CD4-positive, alpha-beta T cell (primary cell): ENCODE measurements at regions not wholly inside any gene's neighbourhood (a gene's known extent, or its start where the extent isn't known, plus 50 kb on each side); places are given as distances from the start of the nearest gene placed in this dataset.

Experiments
- ATAC-seq: fragments of 200-7000 bp; cut with Tn5 transposase; one replicate; pipeline ENCODE4 v1.10.0; 2022; ENCODE audit warnings: mild to moderate bottlenecking; ENCODE audit not compliant: poor library complexity
- CTCF ChIA-PET: fragments of 350-600 bp; sonication (Branson Sonifier 250); formaldehyde crosslinking; loops from one replicate; lab custom pipeline; 2021; ENCODE audit warnings: antibody characterized with exemption, inconsistent platforms; lab: Charles Lee
- POLR2A ChIA-PET: fragments of 350-600 bp; sonication (Branson Sonifier 250); formaldehyde crosslinking; loops from one replicate; lab custom pipeline; 2021; ENCODE audit warnings: antibody characterized with exemption, inconsistent platforms; lab: Charles Lee
- DNase-seq, 14 experiments: peaks; one replicate each; pipeline ENCODE4 v3.0.0-alpha.2; 2013 to 2020; ENCODE audit warnings: mixed read lengths in 2 of 14
- H3K27ac ChIP-seq, 2 donors: one replicate each; pipeline versions ENCODE4 v1.5.1 to v1.7.0; 2013; ENCODE audit warnings: low read length in 2 of 2, low read depth in 1 of 2, mild to moderate bottlenecking in 1 of 2
- H3K27me3 ChIP-seq, 2 experiments: 1 replicate in 1 of 2; 2 replicates in 1 of 2; pipeline versions ENCODE4 v1.6.1 to v1.7.0; 2013; ENCODE audit warnings: low read length in 2 of 2, control low read depth in 1 of 2, mild to moderate bottlenecking in 1 of 2, moderate library complexity in 1 of 2; ENCODE audit not compliant: insufficient read depth in 2 of 2, control insufficient read depth in 1 of 2
- H3K36me3 ChIP-seq: one replicate; pipeline ENCODE4 v1.6.1; 2013; ENCODE audit warnings: low read length, control low read depth; ENCODE audit not compliant: insufficient read depth
- H3K4me1 ChIP-seq: one replicate; pipeline ENCODE4 v1.6.1; 2013; ENCODE audit warnings: low read length, control low read depth; ENCODE audit not compliant: insufficient read depth
- H3K4me3 ChIP-seq: one replicate; pipeline ENCODE4 v1.5.1; 2013; ENCODE audit warnings: mild to moderate bottlenecking, low read length, moderate library complexity
- H3K9me3 ChIP-seq, 2 experiments: 1 replicate in 1 of 2; 2 replicates in 1 of 2; pipeline versions ENCODE4 v1.6.1 to v1.7.0; 2013; ENCODE audit warnings: low read length in 2 of 2, mild to moderate bottlenecking in 2 of 2, control low read depth in 1 of 2, moderate library complexity in 1 of 2; ENCODE audit not compliant: control insufficient read depth in 1 of 2, insufficient read depth in 1 of 2
- H3K27ac Mint-ChIP-seq: one replicate; pipeline ENCODE4 v1.8.0; 2020; ENCODE audit warnings: mixed read lengths
- H3K27me3 Mint-ChIP-seq: one replicate; pipeline ENCODE4 v1.8.0; 2021; ENCODE audit warnings: mixed read lengths
- H3K36me3 Mint-ChIP-seq: one replicate; pipeline ENCODE4 v1.8.0; 2021; ENCODE audit warnings: low read depth, mixed read lengths
- H3K4me1 Mint-ChIP-seq: one replicate; pipeline ENCODE4 v1.8.0; 2021; ENCODE audit warnings: low read depth, mixed read lengths
- H3K4me3 Mint-ChIP-seq: one replicate; pipeline ENCODE4 v1.8.0; 2020; ENCODE audit warnings: mild to moderate bottlenecking, mixed read lengths
- H3K9me3 Mint-ChIP-seq: one replicate; pipeline ENCODE4 v1.8.0; 2020; ENCODE audit warnings: mixed read lengths
- intact Hi-C, 2 experiments: fragments of 100-400 bp; cut with DNase I in 1 of 2; cut with micrococcal nuclease in 1 of 2; formaldehyde crosslinking; loops; one replicate each; pipeline versions ENCODE4 v1.15.1 to v1.9.0; 2023 to 2025; cut with DNase I, micrococcal nuclease
- TF ChIP-seq, protein P1 (sequence below): fragments of 200-600 bp; IDR thresholded peaks from one replicate; pipeline ENCODE4 v1.8.0; 2022; ENCODE audit warnings: antibody characterized with exemption, mild to moderate bottlenecking

DNA sequence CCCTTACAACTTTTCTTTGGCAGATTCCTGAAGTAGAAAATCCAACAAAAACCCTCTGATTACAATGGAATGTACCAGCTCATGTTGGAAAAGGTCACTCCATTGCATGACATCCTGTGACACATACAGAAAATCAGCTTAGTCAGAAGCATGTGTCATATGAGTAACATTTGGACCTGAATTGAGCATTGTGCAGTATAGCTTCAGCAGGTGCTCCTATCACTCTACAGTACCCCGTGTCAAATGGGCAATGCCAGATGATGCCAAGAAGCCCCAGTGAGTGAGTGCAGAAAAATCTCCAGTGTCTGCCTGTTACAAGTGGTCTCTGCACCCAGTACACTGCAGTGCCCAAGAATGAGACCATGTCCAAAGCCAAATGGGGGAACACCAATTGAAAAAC, 129.7 kb upstream of the RUNX1 start:
- H3K4me3 ChIP-seq, result no peak overlapping the region
- no peak overlapping the region for H3K27ac Mint-ChIP-seq
- ChIA-PET CTCF (no interaction called here), POLR2A (no interaction called here)
- H3K9me3 ChIP-seq, result no peaks in the 10 kb centered on the region
- H3K36me3 ChIP-seq, result no peaks in the 10 kb centered on the region
- H3K27me3 Mint-ChIP-seq, result no peaks in the 10 kb centered on the region
- TF ChIP-seq, protein P1, sequence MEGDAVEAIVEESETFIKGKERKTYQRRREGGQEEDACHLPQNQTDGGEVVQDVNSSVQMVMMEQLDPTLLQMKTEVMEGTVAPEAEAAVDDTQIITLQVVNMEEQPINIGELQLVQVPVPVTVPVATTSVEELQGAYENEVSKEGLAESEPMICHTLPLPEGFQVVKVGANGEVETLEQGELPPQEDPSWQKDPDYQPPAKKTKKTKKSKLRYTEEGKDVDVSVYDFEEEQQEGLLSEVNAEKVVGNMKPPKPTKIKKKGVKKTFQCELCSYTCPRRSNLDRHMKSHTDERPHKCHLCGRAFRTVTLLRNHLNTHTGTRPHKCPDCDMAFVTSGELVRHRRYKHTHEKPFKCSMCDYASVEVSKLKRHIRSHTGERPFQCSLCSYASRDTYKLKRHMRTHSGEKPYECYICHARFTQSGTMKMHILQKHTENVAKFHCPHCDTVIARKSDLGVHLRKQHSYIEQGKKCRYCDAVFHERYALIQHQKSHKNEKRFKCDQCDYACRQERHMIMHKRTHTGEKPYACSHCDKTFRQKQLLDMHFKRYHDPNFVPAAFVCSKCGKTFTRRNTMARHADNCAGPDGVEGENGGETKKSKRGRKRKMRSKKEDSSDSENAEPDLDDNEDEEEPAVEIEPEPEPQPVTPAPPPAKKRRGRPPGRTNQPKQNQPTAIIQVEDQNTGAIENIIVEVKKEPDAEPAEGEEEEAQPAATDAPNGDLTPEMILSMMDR, result no peak
- no peak overlapping the region for H3K27ac ChIP-seq
- H3K4me1 ChIP-seq, result no peaks in the 10 kb centered on the region
- no peak overlapping the region for H3K4me3 Mint-ChIP-seq
- no peaks in the 10 kb centered on the region for H3K36me3 Mint-ChIP-seq
- H3K27me3 ChIP-seq, result no peaks in the 10 kb centered on the region
- no peak for DNase-seq
- intact Hi-C loops, result no loop called here
- no peaks in the 10 kb centered on the region for H3K4me1 Mint-ChIP-seq
- ATAC-seq, result no peak
- H3K9me3 Mint-ChIP-seq, result peaks cover 6% of the 10 kb centered on the region

DNA sequence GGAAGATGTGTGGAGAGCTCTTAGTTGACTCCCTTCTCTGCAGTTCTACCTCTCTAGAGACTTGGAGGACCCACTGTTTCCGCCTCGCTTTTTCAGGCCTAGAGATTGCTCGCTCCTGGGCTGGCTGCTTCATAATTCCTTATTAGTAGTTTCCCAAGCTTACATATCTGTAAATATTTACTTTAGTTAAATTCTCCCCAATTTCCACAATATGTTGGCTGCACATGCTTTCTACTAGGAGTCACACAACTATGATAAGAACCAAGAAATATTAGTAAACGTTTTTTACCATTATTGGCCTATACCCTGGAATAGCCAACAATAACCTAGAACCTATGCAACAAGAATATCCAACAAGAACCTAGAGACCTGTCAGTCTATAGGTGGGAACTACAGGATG, 129.0 kb upstream of the RUNX1 start:
- Mint-ChIP-seq H3K27me3 (no peaks in the 10 kb centered on the region), H3K36me3 (no peaks in the 10 kb centered on the region), H3K4me3 (no peak overlapping the region), H3K4me1 (peaks cover 5% of the 10 kb centered on the region), H3K9me3 (peaks cover 9% of the 10 kb centered on the region), H3K27ac (no peak overlapping the region)
- H3K36me3 ChIP-seq, result no peaks in the 10 kb centered on the region
- no peak overlapping the region for H3K4me3 ChIP-seq
- H3K27ac ChIP-seq, result no peak overlapping the region
- POLR2A ChIA-PET, result no interaction called here
- no peaks in the 10 kb centered on the region for H3K4me1 ChIP-seq
- no peaks in the 10 kb centered on the region for H3K27me3 ChIP-seq
- CTCF ChIA-PET, result no interaction called here
- DNase-seq (no peak), ATAC-seq (no peak)
- no peaks in the 10 kb centered on the region for H3K9me3 ChIP-seq
- intact Hi-C loops, result no loop called here
- TF ChIP-seq, protein P1, result no peak

DNA sequence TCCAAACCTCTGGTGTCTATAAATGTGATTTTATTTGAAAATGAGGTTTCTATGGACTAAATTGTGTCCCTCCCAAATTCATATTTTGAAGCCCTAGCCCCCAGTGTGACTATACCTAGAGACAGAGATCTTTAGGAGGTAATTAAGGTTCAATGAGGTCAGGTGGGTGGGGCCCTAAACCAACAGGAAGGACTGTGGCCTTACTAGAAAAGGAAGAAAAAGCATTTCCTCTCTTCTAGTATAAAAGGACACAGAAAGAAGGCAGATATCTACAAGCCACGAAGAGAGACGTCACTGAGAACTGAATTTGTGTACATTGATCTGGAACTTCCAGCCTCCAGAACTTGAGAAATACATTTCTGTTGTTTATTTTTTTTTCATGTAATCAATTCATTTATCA, 123.1 kb upstream of the RUNX1 start:
- H3K27me3 Mint-ChIP-seq, result no peaks in the 10 kb centered on the region
- TF ChIP-seq, protein P1, result no peak
- no peaks in the 10 kb centered on the region for H3K36me3 ChIP-seq
- H3K4me1 ChIP-seq, result peaks cover 16% of the 10 kb centered on the region
- H3K9me3 Mint-ChIP-seq, result peaks cover 8% of the 10 kb centered on the region
- no peak overlapping the region for H3K4me3 ChIP-seq
- no peak overlapping the region for H3K4me3 Mint-ChIP-seq
- peaks cover 0 to 6% of the 10 kb centered on the region in 2 experiments for H3K9me3 ChIP-seq
- intact Hi-C loops, result no loop called here
- H3K27ac ChIP-seq, result no peak overlapping the region
- CTCF ChIA-PET, result no interaction called here
- ATAC-seq (no peak), DNase-seq (peak in 5 of 14 experiments; percentile 4 to 63 (median 19))
- peak overlapping the region; percentile 32 for H3K27ac Mint-ChIP-seq
- peaks cover 38% of the 10 kb centered on the region for H3K4me1 Mint-ChIP-seq
- POLR2A ChIA-PET, result no interaction called here
- H3K27me3 ChIP-seq, result no peaks in the 10 kb centered on the region
- no peaks in the 10 kb centered on the region for H3K36me3 Mint-ChIP-seq
